ENCODE measurements at regions not wholly inside any gene's neighbourhood (a gene's known extent, or its start where the extent isn't known, plus 50 kb on each side); places are given as distances from the start of the nearest gene placed in this dataset.

GRCh38 chr5:36378551-36378950 lies 76.8 kb upstream of the RANBP3L start:
- TF ChIP-seq CTCF (IDR thresholded peaks at IDR 0.05), result no peak
- H3K4me3 ChIP-seq (ENCODE audit: low read depth in 1 of 2, low read length in 1 of 2), result no peak overlapping the region
- H3K36me3 ChIP-seq, result no peaks in the 10 kb centered on the region
- no peaks in the 10 kb centered on the region for H3K9me3 ChIP-seq
- no peak overlapping the region for H3K27ac ChIP-seq
- no peaks in the 10 kb centered on the region for H3K27me3 ChIP-seq
- H3K4me1 ChIP-seq (ENCODE audit: control insufficient read depth in 1 of 2, insufficient read depth in 1 of 2, low read depth in 1 of 2, low read length in 1 of 2), result peaks cover 4 to 5% of the 10 kb centered on the region in 2 experiments

- TF ChIP-seq CTCF (IDR thresholded peaks at IDR 0.05), result no peak
- Histone ChIP-seq H3K27me3 (no peaks in the 10 kb centered on the region), H3K36me3 (no peaks in the 10 kb centered on the region), H3K9me3 (no peaks in the 10 kb centered on the region), H3K27ac (no peak overlapping the region), H3K4me3 (ENCODE audit: low read depth in 1 of 2, low read length in 1 of 2) (no peak overlapping the region), H3K4me1 (ENCODE audit: control insufficient read depth in 1 of 2, insufficient read depth in 1 of 2, low read depth in 1 of 2, low read length in 1 of 2) (no peaks in the 10 kb centered on the region)
Observed at GRCh38 chr5:36382890-36383289, 81.2 kb upstream of the RANBP3L start.

- TF ChIP-seq CTCF (IDR thresholded peaks at IDR 0.05), result no peak
- Histone ChIP-seq H3K27me3 (no peaks in the 10 kb centered on the region), H3K4me3 (ENCODE audit: low read depth in 1 of 2, low read length in 1 of 2) (no peak overlapping the region), H3K27ac (no peak overlapping the region), H3K36me3 (no peaks in the 10 kb centered on the region), H3K4me1 (ENCODE audit: control insufficient read depth in 1 of 2, insufficient read depth in 1 of 2, low read depth in 1 of 2, low read length in 1 of 2) (peaks cover 0 to under 1% of the 10 kb centered on the region in 2 experiments), H3K9me3 (no peaks in the 10 kb centered on the region)
Observed at GRCh38 chr5:36383942-36384341, 82.2 kb upstream of the RANBP3L start.

GRCh38 chr5:36384845-36385244 lies 83.1 kb upstream of the RANBP3L start:
- no peak for TF ChIP-seq CTCF (IDR thresholded peaks at IDR 0.05)
- no peak overlapping the region for H3K27ac ChIP-seq
- H3K36me3 ChIP-seq, result no peaks in the 10 kb centered on the region
- H3K4me1 ChIP-seq (ENCODE audit: control insufficient read depth in 1 of 2, insufficient read depth in 1 of 2, low read depth in 1 of 2, low read length in 1 of 2), result peaks cover 8 to 9% of the 10 kb centered on the region in 2 experiments
- no peaks in the 10 kb centered on the region for H3K9me3 ChIP-seq
- no peak overlapping the region for H3K4me3 ChIP-seq (ENCODE audit: low read depth in 1 of 2, low read length in 1 of 2)
- H3K27me3 ChIP-seq, result no peaks in the 10 kb centered on the region

GRCh38 chr5:36385495-36385894 lies 83.8 kb upstream of the RANBP3L start:
- Histone ChIP-seq H3K9me3 (no peaks in the 10 kb centered on the region), H3K4me3 (ENCODE audit: low read depth in 1 of 2, low read length in 1 of 2) (no peak overlapping the region), H3K4me1 (ENCODE audit: control insufficient read depth in 1 of 2, insufficient read depth in 1 of 2, low read depth in 1 of 2, low read length in 1 of 2) (peaks cover 13 to 16% of the 10 kb centered on the region in 2 experiments), H3K27me3 (no peaks in the 10 kb centered on the region), H3K36me3 (no peaks in the 10 kb centered on the region), H3K27ac (no peak overlapping the region)
- no peak for TF ChIP-seq CTCF (IDR thresholded peaks at IDR 0.05)

- H3K4me1 ChIP-seq (ENCODE audit: control insufficient read depth in 1 of 2, insufficient read depth in 1 of 2, low read depth in 1 of 2, low read length in 1 of 2), result peaks cover 17 to 21% of the 10 kb centered on the region in 2 experiments
- no peak for TF ChIP-seq CTCF (IDR thresholded peaks at IDR 0.05)
- H3K27ac ChIP-seq, result no peak overlapping the region
Observed at GRCh38 chr5:36388288-36388687, 86.6 kb upstream of the RANBP3L start.

More at GRCh38 chr5:36388288-36388687, 86.6 kb upstream of the RANBP3L start:
- H3K9me3 ChIP-seq, result no peaks in the 10 kb centered on the region
- H3K4me3 ChIP-seq (ENCODE audit: low read depth in 1 of 2, low read length in 1 of 2), result no peak overlapping the region
- H3K36me3 ChIP-seq, result no peaks in the 10 kb centered on the region
- H3K27me3 ChIP-seq, result no peaks in the 10 kb centered on the region
